Body of pancreas (tissue), 4 donors: ENCODE measurements at regions not wholly inside any gene's neighbourhood (a gene's known extent, or its start where the extent isn't known, plus 50 kb on each side); places are given as distances from the start of the nearest gene placed in this dataset.

Experiments
- ATAC-seq: fragments of 150-250 bp; one replicate; pipeline ENCODE4 v1.9.1; 2016
- DNase-seq, 4 donors: peaks; one replicate each; pipeline ENCODE4 v3.0.0-alpha.2; 2019
- H3K27ac ChIP-seq, 4 donors: fragments of 200-600 bp; sonication (generic); 1 replicate in 3 of 4; 2 replicates in 1 of 4; pipeline versions ENCODE4 v1.5.1 to v1.6.1; 2016 to 2019; ENCODE audit warnings: mild to moderate bottlenecking in 1 of 4, mixed read lengths in 1 of 4, moderate library complexity in 1 of 4
- H3K27me3 ChIP-seq, 2 donors: fragments of 200-600 bp; sonication (generic); one replicate each; pipeline ENCODE4 v1.6.0; 2016; ENCODE audit warnings: mild to moderate bottlenecking in 1 of 2
- H3K36me3 ChIP-seq, 2 donors: fragments of 200-600 bp; sonication (generic); replicated peaks in 1 of 2; 2 replicates each; pipeline ENCODE4 v1.5.1; 2016; ENCODE audit warnings: low read depth in 2 of 2; ENCODE audit not compliant: insufficient read depth in 1 of 2
- H3K4me1 ChIP-seq: fragments of 200-600 bp; sonication (generic); one replicate; pipeline ENCODE4 v1.6.0; 2016
- H3K4me3 ChIP-seq, 2 donors: fragments of 200-600 bp; sonication (generic); 1 replicate in 1 of 2; 2 replicates in 1 of 2; pipeline ENCODE4 v1.5.1; 2016 to 2019
- H3K9me3 ChIP-seq, 3 donors: fragments of 200-600 bp; sonication (generic); 1 replicate in 2 of 3; 2 replicates in 1 of 3; pipeline ENCODE4 v1.5.1; 2016
- CTCF ChIP-seq, 7 experiments: fragments of 450-650 bp in 4 of 7; fragments of 200-600 bp in 3 of 7; sonication (generic) in 3 of 7; IDR thresholded peaks; one replicate each; pipeline ENCODE4 v1.5.1; 2016 to 2019; ENCODE audit warnings: antibody characterized with exemption in 7 of 7
- POLR2A ChIP-seq, 3 donors: fragments of 450-650 bp; IDR thresholded peaks; one replicate each; pipeline ENCODE4 v1.6.1; 2016; ENCODE audit warnings: antibody characterized with exemption in 3 of 3, mild to moderate bottlenecking in 2 of 3
- WGBS, 2 donors: methylation state at CpG; one replicate each; pipeline ENCODE4 v1.1.5; 2017; 5-methylcytosine and 5-hydroxymethylcytosine counted together
- intact Hi-C: fragments of 100-400 bp; cut with DNase I; formaldehyde crosslinking; loops from one replicate; pipeline ENCODE4 v1.15.1; 2023

- no peaks in the 10 kb centered on the region for H3K9me3 ChIP-seq
- TF ChIP-seq CTCF (IDR thresholded peaks at IDR 0.05) (no peak), POLR2A (IDR thresholded peaks at IDR 0.05) (no peak)
- no peaks in the 10 kb centered on the region for H3K4me1 ChIP-seq
- no peak overlapping the region for H3K4me3 ChIP-seq
- intact Hi-C loops, result no loop called here
- no peak for DNase-seq
- no peaks in the 10 kb centered on the region for H3K27me3 ChIP-seq
- no peak for ATAC-seq
- no peaks in the 10 kb centered on the region for H3K36me3 ChIP-seq
- 41 to 57% methylated on average over 5 of the region's 5 CpGs for WGBS, 2 donors
- no peak overlapping the region for H3K27ac ChIP-seq
These were observed 75.3 kb upstream of the IL12B start for GRCh38 chr5:159405611-159406031.

- TF ChIP-seq POLR2A (IDR thresholded peaks at IDR 0.05) (no peak), CTCF (IDR thresholded peaks at IDR 0.05) (no peak)
- Histone ChIP-seq H3K4me3 (no peak overlapping the region), H3K4me1 (no peaks in the 10 kb centered on the region), H3K9me3 (no peaks in the 10 kb centered on the region), H3K27ac (no peak overlapping the region), H3K27me3 (no peaks in the 10 kb centered on the region), H3K36me3 (no peaks in the 10 kb centered on the region)
- 43 to 52% methylated on average over 3 of the region's 3 CpGs for WGBS, 2 donors
- DNase-seq, result no peak
- ATAC-seq, result no peak
- intact Hi-C loops, result no loop called here
These were observed 76.3 kb upstream of the IL12B start for GRCh38 chr5:159406571-159406970.

GRCh38 chr5:159409801-159410200 lies 79.5 kb upstream of the IL12B start:
- no peak for DNase-seq
- H3K9me3 ChIP-seq, result no peaks in the 10 kb centered on the region
- no peaks in the 10 kb centered on the region for H3K4me1 ChIP-seq
- no peak overlapping the region for H3K4me3 ChIP-seq
- H3K27me3 ChIP-seq, result no peaks in the 10 kb centered on the region
- H3K27ac ChIP-seq, result no peak overlapping the region
- no peaks in the 10 kb centered on the region for H3K36me3 ChIP-seq
- WGBS, 2 donors, result 60 to 72% methylated on average over 4 of the region's 4 CpGs
- no peak for ATAC-seq
- TF ChIP-seq POLR2A (IDR thresholded peaks at IDR 0.05), result no peak
- no peak for TF ChIP-seq CTCF (IDR thresholded peaks at IDR 0.05)
- intact Hi-C loops, result no loop called here

- intact Hi-C loops, result no loop called here
- no peak overlapping the region for H3K27ac ChIP-seq
- H3K4me1 ChIP-seq, result no peaks in the 10 kb centered on the region
- DNase-seq (no peak), ATAC-seq (no peak)
- no peak overlapping the region for H3K4me3 ChIP-seq
- no peaks in the 10 kb centered on the region for H3K36me3 ChIP-seq
- no peaks in the 10 kb centered on the region for H3K9me3 ChIP-seq
- H3K27me3 ChIP-seq, result no peaks in the 10 kb centered on the region
- TF ChIP-seq POLR2A (IDR thresholded peaks at IDR 0.05) (no peak), CTCF (IDR thresholded peaks at IDR 0.05) (no peak)
- 66 to 74% methylated on average over 2 of the region's 2 CpGs for WGBS, 2 donors
These were observed 80.2 kb upstream of the IL12B start for GRCh38 chr5:159410480-159410879.

- ATAC-seq (no peak), DNase-seq (no peak)
- intact Hi-C loops, result no loop called here
- Histone ChIP-seq H3K27me3 (no peaks in the 10 kb centered on the region), H3K4me3 (no peak overlapping the region), H3K36me3 (no peaks in the 10 kb centered on the region), H3K27ac (no peak overlapping the region), H3K4me1 (no peaks in the 10 kb centered on the region), H3K9me3 (no peaks in the 10 kb centered on the region)
- 66 to 70% methylated on average over 6 of the region's 6 CpGs for WGBS, 2 donors
- TF ChIP-seq POLR2A (IDR thresholded peaks at IDR 0.05), result no peak
- TF ChIP-seq CTCF (IDR thresholded peaks at IDR 0.05), result no peak
These were observed 80.8 kb upstream of the IL12B start for GRCh38 chr5:159411115-159411514.
